Spleen (tissue), 11 donors: ENCODE measurements at regions not wholly inside any gene's neighbourhood (a gene's known extent, or its start where the extent isn't known, plus 50 kb on each side); places are given as distances from the start of the nearest gene placed in this dataset.

Experiments used
- DNase-seq: peaks from one replicate; pipeline ENCODE4 v3.0.0-alpha.2; 2020
- H3K27ac ChIP-seq, 8 donors: fragments of 200-600 bp; sonication (generic) in 7 of 8; 1 replicate in 4 of 8; 2 replicates in 4 of 8; pipeline versions ENCODE4 v1.5.0 to v1.8.0; 2016 to 2021; ENCODE audit warnings: inconsistent platforms in 4 of 8, mild to moderate bottlenecking in 4 of 8, moderate library complexity in 1 of 8
- H3K27me3 ChIP-seq, 7 donors: fragments of 200-600 bp; sonication (generic) in 6 of 7; replicated peaks in 1 of 7; 1 replicate in 4 of 7; 2 replicates in 3 of 7; pipeline versions ENCODE4 v1.5.0 to v1.8.0; 2016 to 2021; ENCODE audit warnings: inconsistent platforms in 3 of 7, mild to moderate bottlenecking in 1 of 7
- H3K36me3 ChIP-seq, 6 donors: fragments of 200-600 bp; sonication (generic) in 5 of 6; 1 replicate in 4 of 6; 2 replicates in 2 of 6; pipeline versions ENCODE4 v1.5.0 to v1.8.0; 2016 to 2021; ENCODE audit warnings: inconsistent platforms in 2 of 6
- H3K4me1 ChIP-seq, 6 donors: fragments of 200-600 bp; sonication (generic) in 5 of 6; 1 replicate in 3 of 6; 2 replicates in 3 of 6; pipeline versions ENCODE4 v1.5.0 to v1.8.0; 2016 to 2021; ENCODE audit warnings: inconsistent platforms in 3 of 6
- H3K4me3 ChIP-seq, 8 donors: fragments of 200-600 bp; sonication (generic) in 7 of 8; 1 replicate in 4 of 8; 2 replicates in 4 of 8; pipeline versions ENCODE4 v1.5.0 to v1.8.0; 2016 to 2021; ENCODE audit warnings: inconsistent platforms in 4 of 8, mild to moderate bottlenecking in 4 of 8, moderate library complexity in 2 of 8
- H3K9me3 ChIP-seq, 8 donors: fragments of 200-600 bp; sonication (generic) in 7 of 8; 1 replicate in 4 of 8; 2 replicates in 4 of 8; pipeline versions ENCODE4 v1.5.0 to v1.8.0; 2016 to 2021; ENCODE audit warnings: inconsistent platforms in 4 of 8
- CTCF ChIP-seq, 11 experiments: fragments of 200-600 bp in 7 of 11; fragments of 450-650 bp in 4 of 11; sonication (generic) in 4 of 11; IDR thresholded peaks in 8 of 11; conservative IDR thresholded peaks in 3 of 11; 1 replicate in 7 of 11; 2 replicates in 4 of 11; pipeline versions ENCODE4 v1.4.0 to v1.8.0; 2016 to 2021; ENCODE audit warnings: antibody characterized with exemption in 11 of 11, inconsistent platforms in 4 of 11, mild to moderate bottlenecking in 1 of 11
- POLR2A ChIP-seq, 3 donors: fragments of 450-650 bp; IDR thresholded peaks; one replicate each; pipeline ENCODE4 v1.5.1; 2017; ENCODE audit warnings: antibody characterized with exemption in 3 of 3, mild to moderate bottlenecking in 1 of 3
- POLR2AphosphoS5 ChIP-seq, 3 donors: sonication (generic); formaldehyde crosslinking; IDR thresholded peaks; one replicate each; pipeline ENCODE4 v1.5.1; 2017; ENCODE audit warnings: antibody characterized with exemption in 3 of 3
- WGBS, 5 donors: extraction: QIAGEN DNeasy Blood & Tissue Kit in 3 of 5; methylation state at CpG; one replicate each; pipeline versions ENCODE4 v1.1.5 to v1.1.7; 2013 to 2018; 5-methylcytosine and 5-hydroxymethylcytosine counted together
- intact Hi-C: fragments of 100-400 bp; cut with DNase I; formaldehyde crosslinking; loops from one replicate; pipeline ENCODE4 v1.15.0; 2023; ENCODE audit warnings: low total_unique reads
- donor health status: healthy with polysubstance abuse.
- donor health status: DM: no; HTN: no; CAD: no; lungs with moderate emphysema.
- donor health status: DM: no; HTN: no; CAD: no.
- donor health status: Bipolar disorder and iron deficiency.
- donor health status: healthy.
- donor health status: DM: no; HTN: no; CAD: no.
- donor health status: DM: yes; HTN: yes; CAD: no.

- no peak for TF ChIP-seq POLR2A (IDR thresholded peaks at IDR 0.05)
- no peak for TF ChIP-seq CTCF (IDR thresholded peaks at IDR 0.05 in 8 of 11, conservative IDR thresholded peaks at IDR 0.05 in 3 of 11)
- no peak for TF ChIP-seq POLR2AphosphoS5 (IDR thresholded peaks at IDR 0.05)
- Histone ChIP-seq H3K4me1 (no peaks in the 10 kb centered on the region), H3K27ac (no peak overlapping the region), H3K27me3 (no peaks in the 10 kb centered on the region), H3K4me3 (no peak overlapping the region), H3K9me3 (peaks cover 0 to 41% (median 29%) of the 10 kb centered on the region in 8 donors), H3K36me3 (no peaks in the 10 kb centered on the region)
- intact Hi-C loops, result no loop called here
- 84 to 96% (median 85%) methylated on average over 8 of the region's 8 CpGs for WGBS, 5 donors
- no peak for DNase-seq
Observed at GRCh38 chr7:97555857-97556421, 175.9 kb upstream of the TAC1 start.

- no peak for DNase-seq
- Histone ChIP-seq H3K27ac (no peak overlapping the region), H3K4me1 (no peaks in the 10 kb centered on the region), H3K4me3 (no peak overlapping the region), H3K27me3 (no peaks in the 10 kb centered on the region), H3K36me3 (no peaks in the 10 kb centered on the region), H3K9me3 (peaks cover 0 to 32% (median 13%) of the 10 kb centered on the region in 8 donors)
- 93 to 97% (median 94%) methylated on average over 4 of the region's 4 CpGs for WGBS, 5 donors
- no peak for TF ChIP-seq POLR2A (IDR thresholded peaks at IDR 0.05)
- no peak for TF ChIP-seq POLR2AphosphoS5 (IDR thresholded peaks at IDR 0.05)
- intact Hi-C loops, result no loop called here
Observed at GRCh38 chr7:97565665-97566064, 166.2 kb upstream of the TAC1 start.

GRCh38 chr7:97573065-97573464 lies 158.8 kb upstream of the TAC1 start:
- Histone ChIP-seq H3K36me3 (no peaks in the 10 kb centered on the region), H3K27ac (no peak overlapping the region), H3K9me3 (no peaks in the 10 kb centered on the region), H3K4me1 (no peaks in the 10 kb centered on the region), H3K4me3 (no peak overlapping the region), H3K27me3 (no peaks in the 10 kb centered on the region)
- no peak for DNase-seq
- no peak for TF ChIP-seq POLR2AphosphoS5 (IDR thresholded peaks at IDR 0.05)
- no peak for TF ChIP-seq CTCF (IDR thresholded peaks at IDR 0.05 in 8 of 11, conservative IDR thresholded peaks at IDR 0.05 in 3 of 11)
- no peak for TF ChIP-seq POLR2A (IDR thresholded peaks at IDR 0.05)
- intact Hi-C loops, result no loop called here
- 80 to 93% (median 89%) methylated on average over 2 of the region's 2 CpGs for WGBS, 5 donors

GRCh38 chr7:97576043-97576442 lies 155.8 kb upstream of the TAC1 start:
- H3K9me3 ChIP-seq, result no peaks in the 10 kb centered on the region
- H3K27me3 ChIP-seq, result peaks cover 0 to 4% (median 0%) of the 10 kb centered on the region in 7 donors
- TF ChIP-seq POLR2A (IDR thresholded peaks at IDR 0.05), result no peak
- TF ChIP-seq CTCF (IDR thresholded peaks at IDR 0.05 in 8 of 11, conservative IDR thresholded peaks at IDR 0.05 in 3 of 11), result no peak
- no peak for TF ChIP-seq POLR2AphosphoS5 (IDR thresholded peaks at IDR 0.05)
- no peak for DNase-seq
- no peak overlapping the region for H3K27ac ChIP-seq
- no peak overlapping the region for H3K4me3 ChIP-seq
- H3K36me3 ChIP-seq, result no peaks in the 10 kb centered on the region
- intact Hi-C loops, result no loop called here
- no peaks in the 10 kb centered on the region for H3K4me1 ChIP-seq

GRCh38 chr7:97578225-97578624 lies 153.7 kb upstream of the TAC1 start:
- Histone ChIP-seq H3K27me3 (peaks cover 0 to 4% (median 0%) of the 10 kb centered on the region in 7 donors), H3K36me3 (no peaks in the 10 kb centered on the region), H3K4me1 (no peaks in the 10 kb centered on the region), H3K27ac (no peak overlapping the region), H3K9me3 (peaks cover 0 to 18% (median 12%) of the 10 kb centered on the region in 8 donors), H3K4me3 (no peak overlapping the region)
- DNase-seq, result no peak
- TF ChIP-seq CTCF (IDR thresholded peaks at IDR 0.05 in 8 of 11, conservative IDR thresholded peaks at IDR 0.05 in 3 of 11) (no peak), POLR2AphosphoS5 (IDR thresholded peaks at IDR 0.05) (no peak), POLR2A (IDR thresholded peaks at IDR 0.05) (no peak)
- intact Hi-C loops, result no loop called here
- WGBS, 5 donors, result 83 to 85% (median 85%) methylated on average over 5 of the region's 5 CpGs
